Mesenchymal stem cell (in vitro differentiated cells and primary cell): ENCODE measurements at regions not wholly inside any gene's neighbourhood (a gene's known extent, or its start where the extent isn't known, plus 50 kb on each side); places are given as distances from the start of the nearest gene placed in this dataset.

Experiments
- DNase-seq: peaks from one replicate; pipeline ENCODE4 v3.0.0-alpha.2; 2013
- H2AFZ ChIP-seq: one replicate; pipeline ENCODE4 v1.6.1; 2013; ENCODE audit warnings: low read depth, mild to moderate bottlenecking, control low read depth, inconsistent platforms, low read length, moderate library complexity
- H2AK5ac ChIP-seq: 2 replicates; pipeline ENCODE4 v1.6.1; 2013; ENCODE audit warnings: low read length, moderate library complexity, mild to moderate bottlenecking, inconsistent platforms; ENCODE audit not compliant: severe bottlenecking
- H2BK120ac ChIP-seq: one replicate; pipeline ENCODE4 v1.6.1; 2013; ENCODE audit warnings: low read depth, mild to moderate bottlenecking, inconsistent platforms, low read length, moderate library complexity
- H2BK12ac ChIP-seq, 2 experiments: one replicate each; pipeline ENCODE4 v1.6.1; 2013; ENCODE audit warnings: inconsistent platforms in 2 of 2, low read length in 2 of 2, mild to moderate bottlenecking in 2 of 2, moderate library complexity in 2 of 2, control low read depth in 1 of 2
- H2BK15ac ChIP-seq: one replicate; pipeline ENCODE4 v1.6.1; 2013; ENCODE audit warnings: mild to moderate bottlenecking, low read depth, inconsistent platforms; ENCODE audit not compliant: poor library complexity, severe bottlenecking
- H2BK5ac ChIP-seq: 2 replicates; pipeline ENCODE4 v1.6.1; 2013; ENCODE audit warnings: low read depth, mild to moderate bottlenecking, low read length, control low read depth, inconsistent platforms; ENCODE audit not compliant: poor library complexity, severe bottlenecking
- H3K14ac ChIP-seq, 2 experiments: one replicate each; pipeline ENCODE4 v1.6.1; 2013; ENCODE audit warnings: inconsistent platforms in 2 of 2, low read length in 2 of 2, control low read depth in 1 of 2, mild to moderate bottlenecking in 1 of 2, moderate library complexity in 1 of 2
- H3K18ac ChIP-seq, 2 experiments: one replicate each; pipeline ENCODE4 v1.6.1; 2013; ENCODE audit warnings: inconsistent platforms in 2 of 2, low read length in 2 of 2, control low read depth in 1 of 2, low read depth in 1 of 2, mild to moderate bottlenecking in 1 of 2
- H3K23ac ChIP-seq, 2 experiments: one replicate each; pipeline ENCODE4 v1.6.1; 2013; ENCODE audit warnings: inconsistent platforms in 2 of 2, low read length in 2 of 2, mild to moderate bottlenecking in 2 of 2, moderate library complexity in 2 of 2, control low read depth in 1 of 2
- H3K27ac ChIP-seq: 2 replicates; pipeline ENCODE4 v1.5.1; 2013; ENCODE audit warnings: mild to moderate bottlenecking, moderate library complexity, low read length, control low read depth, inconsistent platforms; ENCODE audit not compliant: poor library complexity, severe bottlenecking
- H3K27me3 ChIP-seq, 2 experiments: 2 replicates each; pipeline versions ENCODE4 v1.6.1 to v1.7.0; 2013; ENCODE audit warnings: low read length in 2 of 2, mild to moderate bottlenecking in 2 of 2, moderate library complexity in 2 of 2, control low read depth in 1 of 2, inconsistent platforms in 1 of 2; ENCODE audit not compliant: control insufficient read depth in 1 of 2, insufficient read depth in 1 of 2
- H3K36me3 ChIP-seq, 2 experiments: 2 replicates each; pipeline versions ENCODE4 v1.6.1 to v1.7.0; 2013; ENCODE audit warnings: low read length in 2 of 2, control low read depth in 1 of 2, inconsistent platforms in 1 of 2, low read depth in 1 of 2, mild to moderate bottlenecking in 1 of 2; ENCODE audit not compliant: insufficient read depth in 2 of 2, control insufficient read depth in 1 of 2
- H3K4ac ChIP-seq, 2 experiments: one replicate each; pipeline ENCODE4 v1.6.1; 2013; ENCODE audit warnings: inconsistent platforms in 2 of 2, low read length in 2 of 2, mild to moderate bottlenecking in 2 of 2, moderate library complexity in 2 of 2, control low read depth in 1 of 2, low read depth in 1 of 2
- H3K4me1 ChIP-seq: 2 replicates; pipeline ENCODE4 v1.6.1; 2013; ENCODE audit warnings: low read depth, low read length, control low read depth; ENCODE audit not compliant: control insufficient read depth, insufficient read depth
- H3K4me2 ChIP-seq: 2 replicates; pipeline ENCODE4 v1.6.1; 2013; ENCODE audit warnings: low read length, mild to moderate bottlenecking, inconsistent platforms; ENCODE audit not compliant: poor library complexity, severe bottlenecking
- H3K4me3 ChIP-seq, 2 experiments: 2 replicates each; pipeline versions ENCODE4 v1.5.1 to v1.7.0; 2013; ENCODE audit warnings: low read length in 2 of 2, mild to moderate bottlenecking in 2 of 2, control low read depth in 1 of 2, low read depth in 1 of 2; ENCODE audit not compliant: insufficient read depth in 1 of 2
- H3K79me1 ChIP-seq: replicated peaks from 2 replicates; pipeline ENCODE4 v1.6.1; 2013; ENCODE audit warnings: mild to moderate bottlenecking, control low read depth, low read length, inconsistent platforms; ENCODE audit not compliant: poor library complexity, severe bottlenecking
- H3K9ac ChIP-seq: 2 replicates; pipeline ENCODE4 v1.7.0; 2013; ENCODE audit warnings: mild to moderate bottlenecking, low read length, moderate library complexity
- H3K9me3 ChIP-seq: 2 replicates; pipeline ENCODE4 v1.7.0; 2013; ENCODE audit warnings: mild to moderate bottlenecking, low read length; ENCODE audit not compliant: control insufficient read depth
- H4K8ac ChIP-seq: one replicate; pipeline ENCODE4 v1.6.1; 2013; ENCODE audit warnings: inconsistent platforms, mild to moderate bottlenecking, low read length, moderate library complexity
- H4K91ac ChIP-seq: one replicate; pipeline ENCODE4 v1.6.1; 2013; ENCODE audit warnings: mild to moderate bottlenecking, low read length, inconsistent platforms
- WGBS: methylation state at CpG from one replicate; pipeline ENCODE4 v1.1.7; 2013; ENCODE audit warnings: mixed read lengths; 5-methylcytosine and 5-hydroxymethylcytosine counted together

DNA sequence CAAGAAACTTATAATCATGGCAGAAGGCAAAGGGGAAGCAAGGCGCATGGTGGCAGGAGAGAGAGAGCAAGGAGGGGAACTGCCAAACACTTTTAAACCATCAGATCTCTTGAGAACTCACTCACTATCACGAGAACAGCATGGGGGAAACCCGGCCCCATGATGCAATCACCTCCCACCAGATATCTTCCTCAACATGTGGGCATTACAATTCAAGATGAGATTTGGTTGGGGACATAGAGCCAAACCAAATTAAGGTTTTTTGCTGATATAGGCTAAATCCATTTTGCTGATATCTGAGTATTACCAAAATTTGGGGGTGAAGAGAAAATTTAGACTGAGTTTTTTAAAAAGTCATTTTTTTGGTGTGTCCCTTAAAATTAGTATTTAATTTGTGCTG lies 54.9 kb upstream of the TMX1 start:
- Histone ChIP-seq H3K27ac (no peak overlapping the region), H3K79me1 (no peaks in the 10 kb centered on the region), H2BK15ac (no peak overlapping the region), H3K4me2 (no peak overlapping the region), H3K9ac (no peak overlapping the region), H2BK120ac (no peak overlapping the region), H2AK5ac (no peak overlapping the region), H4K91ac (no peak overlapping the region), H3K18ac (no peak overlapping the region), H3K9me3 (no peaks in the 10 kb centered on the region), H3K4ac (no peak overlapping the region), H3K36me3 (no peaks in the 10 kb centered on the region), H3K14ac (no peak overlapping the region), H3K23ac (no peak overlapping the region), H2BK5ac (no peak overlapping the region), H4K8ac (no peak overlapping the region), H2BK12ac (no peak overlapping the region), H3K27me3 (no peaks in the 10 kb centered on the region), H2AFZ (no peak overlapping the region), H3K4me1 (peaks cover 1% of the 10 kb centered on the region), H3K4me3 (no peak overlapping the region)
- WGBS = 100% methylated on average over 1 of the region's 3 CpGs
- DNase-seq = no peak

DNA sequence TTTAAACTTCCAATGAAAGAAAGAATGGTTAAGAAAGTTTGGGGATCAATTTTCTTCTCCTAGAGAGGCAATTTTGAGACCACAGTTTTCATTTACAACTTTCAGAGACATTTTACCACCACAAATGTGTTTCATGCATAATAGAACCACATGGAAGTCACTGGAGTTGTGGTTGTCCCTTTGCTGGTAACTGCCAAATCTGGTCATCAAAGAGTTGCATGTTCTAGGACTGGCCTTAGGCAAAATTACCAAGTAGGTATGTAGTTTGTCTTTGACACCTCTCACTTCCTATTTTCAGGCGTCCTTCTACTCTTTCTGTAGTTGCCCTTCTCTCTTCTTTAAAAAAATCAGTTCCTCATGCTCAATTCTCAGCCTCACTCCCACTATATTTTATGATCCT lies 54.3 kb upstream of the TMX1 start:
- H3K79me1 ChIP-seq = no peaks in the 10 kb centered on the region
- H4K91ac ChIP-seq = no peak overlapping the region
- H3K4me3 ChIP-seq = no peak overlapping the region
- H2BK15ac ChIP-seq = no peak overlapping the region
- 72% methylated on average over 1 of the region's 1 CpG for WGBS
- no peak overlapping the region for H2AK5ac ChIP-seq
- H3K14ac ChIP-seq = no peak overlapping the region
- H3K23ac ChIP-seq = no peak overlapping the region
- H2AFZ ChIP-seq = no peak overlapping the region
- no peaks in the 10 kb centered on the region for H3K9me3 ChIP-seq
- no peak overlapping the region for H3K4me2 ChIP-seq
- no peak overlapping the region for H3K9ac ChIP-seq
- DNase-seq = no peak
- H3K18ac ChIP-seq = no peak overlapping the region
- no peak overlapping the region for H2BK5ac ChIP-seq
- no peaks in the 10 kb centered on the region for H3K36me3 ChIP-seq
- H3K27ac ChIP-seq = no peak overlapping the region
- H3K27me3 ChIP-seq = no peaks in the 10 kb centered on the region
- H4K8ac ChIP-seq = no peak overlapping the region
- no peaks in the 10 kb centered on the region for H3K4me1 ChIP-seq
- no peak overlapping the region for H3K4ac ChIP-seq
- no peak overlapping the region for H2BK120ac ChIP-seq
- H2BK12ac ChIP-seq = no peak overlapping the region

DNA sequence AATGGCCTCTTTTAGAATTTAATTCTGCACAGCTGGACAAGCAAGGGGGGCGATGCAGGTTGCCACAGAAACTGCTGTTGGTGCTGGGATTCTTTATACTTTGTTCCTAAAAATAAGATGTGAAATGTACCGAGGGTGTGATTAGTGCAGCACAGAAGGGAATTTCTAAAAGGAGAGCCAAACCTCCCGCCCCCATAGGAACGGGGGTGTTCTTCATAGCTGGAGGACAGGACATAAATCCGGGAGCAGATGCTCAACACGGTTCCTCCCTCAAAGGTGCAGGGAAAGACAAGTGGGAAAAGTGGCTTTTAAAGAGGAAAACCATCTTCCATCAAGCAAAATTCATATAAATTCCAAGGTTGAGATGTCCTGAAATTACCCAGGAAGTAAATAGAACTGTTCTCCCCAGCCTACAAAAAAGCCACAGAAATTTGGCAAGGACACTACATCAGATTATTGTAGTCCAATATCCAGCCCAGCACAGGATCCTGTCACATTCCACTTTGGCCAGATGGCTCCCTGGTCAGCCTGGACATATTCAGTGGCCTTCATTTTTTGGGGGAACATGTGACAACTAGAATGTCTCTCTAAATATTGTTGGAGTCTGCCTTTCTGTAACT lies 51.4 kb upstream of the TMX1 start:
- Histone ChIP-seq H2BK12ac (no peak overlapping the region), H3K27ac (no peak overlapping the region), H2BK120ac (no peak overlapping the region), H2AFZ (no peak overlapping the region), H3K4me2 (no peak overlapping the region), H3K27me3 (no peaks in the 10 kb centered on the region), H3K23ac (no peak overlapping the region), H3K4ac (no peak overlapping the region), H3K9me3 (no peaks in the 10 kb centered on the region), H4K91ac (no peak overlapping the region), H3K18ac (no peak overlapping the region), H3K79me1 (no peaks in the 10 kb centered on the region), H2BK15ac (no peak overlapping the region), H4K8ac (no peak overlapping the region), H2AK5ac (no peak overlapping the region), H3K9ac (no peak overlapping the region), H3K14ac (no peak overlapping the region), H2BK5ac (no peak overlapping the region), H3K4me1 (no peaks in the 10 kb centered on the region), H3K36me3 (no peaks in the 10 kb centered on the region), H3K4me3 (no peak overlapping the region)
- 90% methylated on average over 4 of the region's 6 CpGs for WGBS
- no peak for DNase-seq

DNA sequence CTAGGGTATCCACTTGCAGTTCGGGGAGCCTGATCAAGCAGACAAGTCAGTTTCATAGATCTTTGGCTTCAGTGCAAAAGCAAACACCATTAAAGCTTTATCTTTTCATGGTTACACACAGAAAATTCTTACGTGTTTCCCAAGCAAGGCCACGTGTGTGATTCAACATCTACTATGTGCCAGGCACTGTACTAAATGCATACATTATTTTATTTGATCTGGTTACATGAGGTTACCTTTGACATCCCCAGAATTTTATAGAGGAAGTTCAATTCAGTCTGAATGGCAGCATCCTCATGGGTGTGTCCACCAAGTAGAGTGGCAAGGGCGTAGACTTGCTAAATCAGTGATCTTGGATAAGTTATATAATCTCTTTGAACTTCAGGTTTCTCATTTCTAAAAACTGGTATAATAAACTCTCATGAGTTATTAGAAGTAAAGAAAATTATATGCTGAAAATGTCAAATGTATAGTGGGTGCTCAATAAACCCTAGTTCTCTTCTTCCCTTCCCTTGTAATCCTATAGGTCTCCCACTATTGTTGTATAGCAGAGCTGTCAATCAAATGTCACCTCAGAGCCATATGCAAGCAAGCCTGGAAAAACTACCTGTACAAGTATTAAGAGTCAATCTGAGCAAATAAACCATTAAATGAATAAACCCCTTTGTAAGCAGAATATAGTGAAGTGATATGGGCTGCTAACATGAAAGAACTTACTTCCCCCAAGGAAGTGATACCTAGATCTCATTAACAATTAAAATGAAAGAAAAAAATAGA lies 50.3 kb upstream of the TMX1 start:
- no peaks in the 10 kb centered on the region for H3K36me3 ChIP-seq
- H4K91ac ChIP-seq = no peak overlapping the region
- H2AFZ ChIP-seq = no peak overlapping the region
- no peaks in the 10 kb centered on the region for H3K9me3 ChIP-seq
- WGBS = 89% methylated on average over 1 of the region's 4 CpGs
- H3K4ac ChIP-seq = no peak overlapping the region
- DNase-seq = no peak
- no peak overlapping the region for H3K23ac ChIP-seq
- H3K9ac ChIP-seq = no peak overlapping the region
- no peak overlapping the region for H2BK15ac ChIP-seq
- no peak overlapping the region for H3K14ac ChIP-seq
- H3K27ac ChIP-seq = no peak overlapping the region
- no peaks in the 10 kb centered on the region for H3K79me1 ChIP-seq
- H3K18ac ChIP-seq = no peak overlapping the region
- no peak overlapping the region for H2BK12ac ChIP-seq
- H2BK120ac ChIP-seq = no peak overlapping the region
- H3K4me3 ChIP-seq = no peak overlapping the region
- no peaks in the 10 kb centered on the region for H3K27me3 ChIP-seq
- H2AK5ac ChIP-seq = no peak overlapping the region
- H2BK5ac ChIP-seq = no peak overlapping the region
- H3K4me2 ChIP-seq = no peak overlapping the region
- no peaks in the 10 kb centered on the region for H3K4me1 ChIP-seq
- H4K8ac ChIP-seq = no peak overlapping the region
